ENCODE measurements at regions not wholly inside any gene's neighbourhood (a gene's known extent, or its start where the extent isn't known, plus 50 kb on each side); places are given as distances from the start of the nearest gene placed in this dataset.

DNA sequence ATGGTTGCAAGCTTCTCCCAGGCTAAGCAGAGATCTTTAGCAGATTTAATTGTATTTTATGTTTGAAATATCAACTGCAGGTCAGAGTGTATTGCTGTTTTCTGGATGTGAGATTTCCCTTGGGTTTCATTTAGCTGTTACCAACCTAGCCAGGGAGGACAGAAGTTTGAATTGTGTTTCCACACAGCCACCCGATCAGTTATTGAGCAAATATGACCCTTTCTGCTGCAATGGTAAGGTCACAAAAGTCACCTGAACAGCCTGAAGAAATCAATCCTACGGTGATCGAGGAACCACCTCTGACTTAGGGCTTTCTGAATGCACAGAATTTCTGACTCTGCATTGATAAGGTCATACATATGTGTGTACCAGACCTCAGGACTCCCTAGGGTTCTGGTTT lies 419.9 kb downstream of the MAN2A1 start:
- no peaks in the 10 kb centered on the region for H3K79me1 ChIP-seq (ENCODE audit: insufficient read depth, low read depth, low read length, poor library complexity, severe bottlenecking)
- H2BK12ac ChIP-seq (ENCODE audit: insufficient read length, low read depth, low read length): no peak overlapping the region
- no peak overlapping the region for H3K18ac ChIP-seq (ENCODE audit: insufficient read length, low read depth, low read length)
- H3K9me3 Mint-ChIP-seq: no peaks in the 10 kb centered on the region
- no peaks in the 10 kb centered on the region for H3K79me2 ChIP-seq (ENCODE audit: insufficient read depth, low read length)
- H2BK5ac ChIP-seq (ENCODE audit: insufficient read length, low read length): no peak overlapping the region
- no peak overlapping the region for H3K14ac ChIP-seq (ENCODE audit: insufficient read depth, low read length)
- H2AFZ ChIP-seq (ENCODE audit: low read length): no peak overlapping the region
- H2AK5ac ChIP-seq (ENCODE audit: insufficient read length, low read length): no peak overlapping the region
- H3K36me3 Mint-ChIP-seq (ENCODE audit: insufficient read depth in 1 of 3, low read depth in 3 of 3): no peaks in the 10 kb centered on the region
- no peak overlapping the region for H3K4me2 ChIP-seq (ENCODE audit: insufficient read depth, insufficient read length, low read length)
- H2BK15ac ChIP-seq (ENCODE audit: low read depth, low read length): no peak overlapping the region
- no peak overlapping the region for H4K91ac ChIP-seq (ENCODE audit: insufficient read length, low read depth, low read length)
- H4K20me1 ChIP-seq (ENCODE audit: control insufficient read depth, insufficient read depth, insufficient read length): no peaks in the 10 kb centered on the region
- no peak overlapping the region for H3T11ph ChIP-seq (ENCODE audit: low read length)
- no peak overlapping the region for H3K4me3 Mint-ChIP-seq
- DNase-seq: no peak
- H3K4me1 ChIP-seq (ENCODE audit: insufficient read depth, low read length): no peaks in the 10 kb centered on the region
- no peak overlapping the region for H4K8ac ChIP-seq (replicated peaks; ENCODE audit: insufficient read length, low read depth, low read length)
- no peak overlapping the region for H2BK120ac ChIP-seq (ENCODE audit: low read depth, low read length, poor library complexity, severe bottlenecking)
- no peak overlapping the region for H3K56ac ChIP-seq (ENCODE audit: insufficient read length, low read depth, low read length)
- no CpG with 5 or more reads among the region's 3 CpGs for WGBS (ENCODE audit: extremely low coverage, insufficient read length, low lambda C conversion rate)
- H3K9ac ChIP-seq (ENCODE audit: extremely low read depth, insufficient read length, low read length): no peak overlapping the region
- H3K27me3 ChIP-seq (ENCODE audit: insufficient read depth, low read length): no peaks in the 10 kb centered on the region
- H3K27ac ChIP-seq (ENCODE audit: insufficient read length, low read depth, low read length): no peak overlapping the region
- TF ChIP-seq, protein P1, sequence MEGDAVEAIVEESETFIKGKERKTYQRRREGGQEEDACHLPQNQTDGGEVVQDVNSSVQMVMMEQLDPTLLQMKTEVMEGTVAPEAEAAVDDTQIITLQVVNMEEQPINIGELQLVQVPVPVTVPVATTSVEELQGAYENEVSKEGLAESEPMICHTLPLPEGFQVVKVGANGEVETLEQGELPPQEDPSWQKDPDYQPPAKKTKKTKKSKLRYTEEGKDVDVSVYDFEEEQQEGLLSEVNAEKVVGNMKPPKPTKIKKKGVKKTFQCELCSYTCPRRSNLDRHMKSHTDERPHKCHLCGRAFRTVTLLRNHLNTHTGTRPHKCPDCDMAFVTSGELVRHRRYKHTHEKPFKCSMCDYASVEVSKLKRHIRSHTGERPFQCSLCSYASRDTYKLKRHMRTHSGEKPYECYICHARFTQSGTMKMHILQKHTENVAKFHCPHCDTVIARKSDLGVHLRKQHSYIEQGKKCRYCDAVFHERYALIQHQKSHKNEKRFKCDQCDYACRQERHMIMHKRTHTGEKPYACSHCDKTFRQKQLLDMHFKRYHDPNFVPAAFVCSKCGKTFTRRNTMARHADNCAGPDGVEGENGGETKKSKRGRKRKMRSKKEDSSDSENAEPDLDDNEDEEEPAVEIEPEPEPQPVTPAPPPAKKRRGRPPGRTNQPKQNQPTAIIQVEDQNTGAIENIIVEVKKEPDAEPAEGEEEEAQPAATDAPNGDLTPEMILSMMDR (conservative IDR thresholded peaks at IDR 0.05): no peak
- no peak overlapping the region for H2BK20ac ChIP-seq (ENCODE audit: low read depth, low read length, poor library complexity, severe bottlenecking)
- no peak overlapping the region for H3K23ac ChIP-seq (ENCODE audit: insufficient read length, low read depth, low read length)
- no peaks in the 10 kb centered on the region for H3K23me2 ChIP-seq (ENCODE audit: insufficient read length, low read depth, low read length, poor library complexity, severe bottlenecking)
- no peaks in the 10 kb centered on the region for H3K27me3 Mint-ChIP-seq (ENCODE audit: low read depth)
- H3K4me1 Mint-ChIP-seq: peaks cover 1 to 2% of the 10 kb centered on the region in 2 experiments; a peak in 1 of 4 replicates
- no peak overlapping the region for H3K27ac Mint-ChIP-seq
- no peaks in the 10 kb centered on the region for H3K9me3 ChIP-seq (ENCODE audit: control insufficient read depth, low read depth, low read length)
- H3K4ac ChIP-seq (ENCODE audit: low read depth, low read length): no peak overlapping the region
- no peak overlapping the region for H4K5ac ChIP-seq (ENCODE audit: insufficient read length, low read depth, low read length)

Measured in H9 (cell line).